Eye (tissue), 1 donor: ENCODE measurements at regions not wholly inside any gene's neighbourhood (a gene's known extent, or its start where the extent isn't known, plus 50 kb on each side); places are given as distances from the start of the nearest gene placed in this dataset.
"Not testable (repeated sequence)": the region's sequence is repeated elsewhere in the genome, so short reads cannot be mapped to it uniquely, and the experiment has no call there.

Source experiments
- DNase-seq: peaks from one replicate; pipeline ENCODE4 v3.0.0-alpha.2; 2015

DNA sequence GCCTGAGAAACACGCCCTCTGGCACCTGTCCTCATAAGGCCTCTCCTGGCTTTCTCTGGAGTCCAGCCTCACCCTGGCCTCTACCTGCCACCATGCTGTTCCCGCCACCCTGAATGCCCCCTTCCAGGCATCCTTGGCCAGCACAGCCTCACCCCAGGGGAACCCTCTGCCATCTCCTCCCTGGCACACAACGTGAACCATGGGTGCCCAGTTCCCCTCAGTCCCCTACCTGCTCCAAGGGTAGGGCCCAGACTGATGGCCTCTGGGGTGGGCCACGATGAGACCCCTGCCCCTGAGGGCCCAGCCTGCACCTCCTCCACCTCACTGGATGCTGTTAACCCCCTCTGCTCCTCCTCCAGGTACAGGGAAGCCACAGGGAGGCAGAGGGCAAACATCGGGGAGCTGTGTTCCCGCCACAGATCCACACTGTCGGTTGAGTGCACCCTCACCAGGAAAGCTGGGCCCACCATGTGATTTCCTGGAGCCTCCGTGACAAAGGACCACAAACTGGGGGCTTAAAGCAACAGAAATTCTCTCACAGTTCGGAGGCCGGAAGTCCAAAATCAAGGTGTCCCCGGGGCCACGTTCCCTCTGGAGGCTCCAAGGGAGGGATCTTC lies 169.6 kb downstream of the BRD1 start:
- no peak for DNase-seq

DNA sequence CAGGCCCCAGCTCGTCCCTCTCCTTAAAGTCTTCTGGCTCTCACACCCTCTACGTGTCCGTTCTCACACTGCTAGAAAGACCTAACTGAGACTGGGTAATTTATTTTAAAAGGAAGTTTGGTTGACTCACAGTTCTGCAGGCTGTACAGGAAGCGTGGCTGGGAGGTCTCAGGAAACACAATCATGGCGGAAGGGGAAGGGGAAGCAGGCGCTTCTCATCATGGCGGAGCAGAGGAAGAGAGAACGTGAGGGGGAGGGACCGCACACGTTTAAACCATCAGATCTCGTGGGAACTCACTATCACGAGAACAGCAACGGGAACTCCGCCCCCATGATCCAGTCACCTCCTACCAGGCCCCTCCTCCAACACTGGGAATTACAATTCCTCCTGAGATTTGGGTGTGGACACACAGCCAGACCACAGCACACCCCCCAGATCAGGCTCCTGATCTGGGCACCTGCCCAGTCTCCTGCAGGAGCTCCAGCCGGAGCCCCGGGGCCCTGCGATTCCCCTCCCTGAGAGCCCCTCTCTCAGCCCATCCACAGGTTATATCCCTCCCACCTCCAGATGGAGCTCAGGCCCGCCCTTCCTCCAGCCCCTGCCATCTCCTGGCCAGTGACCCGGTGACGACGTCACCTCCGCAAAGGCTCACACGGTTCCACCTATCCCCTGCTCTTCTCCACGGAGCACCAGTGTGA lies 170.2 kb downstream of the BRD1 start:
- DNase-seq, result no peak

DNA sequence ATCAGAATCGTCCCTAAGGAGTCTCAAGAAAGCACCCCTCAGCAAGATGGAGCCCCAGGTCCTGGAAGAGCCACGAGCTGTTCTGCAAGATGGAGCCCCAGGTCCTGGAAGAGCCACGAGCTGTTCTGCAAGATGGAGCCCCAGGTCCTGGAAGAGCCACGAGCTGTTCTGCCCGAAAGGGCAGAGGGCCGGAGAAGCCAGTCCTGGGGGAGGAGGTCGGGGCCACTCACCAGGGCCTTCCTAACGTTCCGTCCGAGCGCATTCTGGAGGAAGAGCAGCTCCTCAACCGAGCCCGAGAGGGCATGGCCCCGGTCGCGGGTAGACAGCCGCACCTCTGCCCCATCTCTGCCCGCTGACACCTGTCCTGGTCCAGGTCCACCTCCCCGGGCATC lies 170.8 kb downstream of the BRD1 start:
- not testable (repeated sequence) for DNase-seq

DNA sequence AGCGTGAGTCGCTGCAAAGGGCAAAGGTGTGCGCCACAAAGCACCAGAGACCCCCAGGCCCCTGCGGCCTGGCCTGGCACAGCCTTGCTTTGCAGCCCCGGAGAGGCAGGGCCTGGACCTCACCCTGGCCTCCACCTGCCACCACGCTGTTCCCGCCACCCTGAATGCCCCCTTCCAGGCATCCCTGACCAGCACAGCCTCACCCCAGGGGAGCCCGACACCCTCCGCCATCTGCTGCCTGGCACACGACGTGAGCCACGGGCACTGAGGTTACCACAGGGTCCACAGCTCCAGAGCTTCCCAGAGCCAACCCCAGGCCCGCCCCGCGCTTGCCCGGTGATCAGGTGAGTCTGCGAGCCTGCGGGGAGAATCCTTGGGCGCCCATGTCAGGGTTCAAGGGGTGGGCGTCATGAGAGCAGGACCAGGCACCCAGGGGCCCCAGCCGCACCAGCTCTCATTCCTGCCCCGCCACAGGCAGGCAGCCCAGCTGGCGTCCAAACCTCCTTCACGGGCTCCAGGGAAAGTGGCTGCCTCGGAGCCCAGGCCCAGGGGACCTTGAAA lies 171.3 kb downstream of the BRD1 start:
- DNase-seq, result no peak

DNA sequence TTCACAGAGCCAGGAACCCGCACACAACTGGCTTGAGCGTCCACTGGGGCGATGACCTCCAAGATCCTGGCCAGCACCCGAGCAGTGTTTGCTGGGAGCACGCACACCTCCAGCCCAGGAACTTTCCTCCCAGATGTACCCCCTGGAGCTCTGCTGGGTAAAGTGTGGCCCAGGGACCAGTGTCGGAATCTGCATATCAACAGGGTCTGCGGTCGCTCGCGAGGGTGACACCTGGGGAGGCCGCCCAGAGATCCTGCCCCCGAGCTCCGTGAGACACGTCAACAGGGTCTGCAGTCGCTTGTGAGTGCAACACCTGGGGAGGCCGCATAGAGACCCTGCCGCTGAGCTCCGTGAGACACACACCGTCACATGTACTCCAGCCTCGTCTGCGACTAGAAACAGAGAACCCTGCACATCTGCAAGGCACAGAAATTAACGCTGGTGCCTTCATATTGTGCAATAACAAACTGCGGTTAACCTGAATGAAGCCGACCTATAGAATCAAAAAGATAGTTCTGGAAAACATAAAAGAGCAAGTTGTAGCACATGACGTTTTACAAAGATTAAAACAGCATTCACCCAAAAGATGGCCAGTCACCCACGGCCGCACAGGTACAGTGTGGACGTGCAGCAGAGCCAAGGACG lies 172.4 kb downstream of the BRD1 start:
- DNase-seq, result no peak

DNA sequence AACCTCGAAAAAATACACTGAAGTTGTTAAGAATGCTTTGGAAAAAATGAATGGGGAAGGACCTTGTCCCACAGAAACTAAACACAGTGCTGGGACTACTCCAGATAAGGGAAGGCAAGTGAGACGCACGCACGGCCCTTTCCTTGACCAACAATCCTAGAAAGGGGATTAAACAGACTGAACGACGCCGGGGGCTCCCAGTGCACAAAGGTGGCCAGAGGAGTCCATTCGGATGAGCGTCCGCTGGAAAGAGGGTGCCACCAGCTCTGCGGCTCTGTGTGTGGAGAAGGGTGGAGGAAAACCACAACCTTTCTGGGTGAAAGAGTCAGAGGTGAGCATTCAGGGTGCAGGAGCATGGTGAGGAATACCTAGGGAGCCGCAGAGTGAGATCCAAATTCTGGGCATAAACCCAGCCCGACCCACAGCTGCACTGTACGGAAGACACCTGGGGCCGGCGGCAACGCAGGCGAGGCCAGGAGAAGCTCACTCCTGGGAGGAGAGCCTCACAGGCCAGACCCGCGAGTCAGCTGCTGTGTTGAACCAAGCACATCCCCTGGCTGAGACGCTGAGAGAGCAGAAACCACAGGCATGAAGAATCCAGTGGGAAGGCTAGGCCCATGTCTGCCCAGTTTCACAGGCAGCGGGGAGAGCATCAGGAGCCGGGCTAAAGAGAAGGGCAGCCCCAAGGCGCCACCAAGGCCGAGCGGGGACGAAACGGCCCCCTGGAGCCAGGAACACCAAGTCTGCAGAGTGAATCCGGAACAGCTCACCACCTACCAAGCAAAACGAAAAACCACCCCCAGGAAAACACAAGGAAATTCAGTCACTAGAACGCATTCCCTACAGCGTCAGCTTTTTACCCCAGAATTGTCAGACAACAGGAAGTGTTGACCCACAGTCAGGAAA lies 177.1 kb downstream of the BRD1 start:
- DNase-seq, result no peak

DNA sequence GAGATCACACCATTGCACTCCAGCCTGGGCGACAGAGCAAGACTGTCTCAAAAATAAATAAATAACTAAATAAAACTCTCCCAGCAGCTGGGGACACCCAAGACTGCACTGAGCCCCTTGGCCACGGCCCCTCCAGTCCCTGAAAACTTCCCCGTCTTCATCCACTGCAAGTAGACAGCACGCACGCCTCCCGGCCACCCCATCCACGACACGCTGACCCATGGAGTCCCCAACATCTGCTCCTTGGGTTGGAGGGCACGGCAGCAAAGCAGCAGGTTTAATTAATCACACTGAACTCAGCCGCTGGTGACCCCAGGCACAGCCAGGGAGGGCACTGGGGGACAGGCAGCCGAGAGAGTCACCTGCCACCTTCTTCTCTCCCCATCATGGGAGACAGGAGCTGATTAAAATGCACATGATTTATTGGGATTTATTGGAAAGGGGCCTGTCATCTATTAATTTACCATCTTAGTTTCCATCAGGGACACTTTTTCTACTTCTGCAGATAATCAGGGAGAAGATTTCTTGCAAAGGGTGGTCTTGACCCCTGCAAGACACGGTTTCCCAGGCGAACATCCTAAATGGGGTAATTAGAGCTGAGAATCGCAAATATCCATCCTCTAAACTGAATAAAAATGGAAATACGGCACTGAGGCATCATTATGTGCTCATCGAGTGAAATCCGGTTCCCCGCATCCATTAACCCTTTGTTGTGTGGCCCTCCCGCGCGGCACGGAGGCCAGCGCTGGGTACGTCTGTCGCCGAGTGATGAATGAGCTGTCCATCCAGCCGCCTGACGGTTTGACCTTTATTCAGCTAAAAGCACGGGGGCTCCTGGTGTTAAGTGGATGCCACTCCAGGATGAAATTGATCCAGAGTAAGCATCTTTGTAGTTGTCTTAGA lies 178.3 kb downstream of the BRD1 start:
- DNase-seq, result no peak

DNA sequence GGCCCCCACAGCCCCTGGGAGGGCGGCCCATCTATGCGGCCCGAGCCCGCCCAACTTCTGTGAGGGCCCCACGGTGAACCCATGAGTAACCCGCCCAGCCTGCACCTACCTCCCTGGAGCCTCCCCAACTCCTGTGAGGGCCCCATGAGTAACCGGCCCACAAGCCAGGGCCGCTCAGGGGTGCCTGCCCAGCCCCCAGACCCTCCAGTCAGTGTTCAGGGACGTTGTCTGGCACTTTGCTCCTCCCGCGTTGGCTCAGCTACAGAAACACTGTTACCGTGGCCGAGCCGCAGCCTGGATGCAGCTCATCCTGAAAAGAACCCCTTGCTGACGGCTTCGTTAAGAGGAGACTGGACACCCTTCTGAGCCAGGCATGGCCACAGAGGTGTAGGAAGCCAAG lies 179.6 kb downstream of the BRD1 start:
- no peak for DNase-seq

DNA sequence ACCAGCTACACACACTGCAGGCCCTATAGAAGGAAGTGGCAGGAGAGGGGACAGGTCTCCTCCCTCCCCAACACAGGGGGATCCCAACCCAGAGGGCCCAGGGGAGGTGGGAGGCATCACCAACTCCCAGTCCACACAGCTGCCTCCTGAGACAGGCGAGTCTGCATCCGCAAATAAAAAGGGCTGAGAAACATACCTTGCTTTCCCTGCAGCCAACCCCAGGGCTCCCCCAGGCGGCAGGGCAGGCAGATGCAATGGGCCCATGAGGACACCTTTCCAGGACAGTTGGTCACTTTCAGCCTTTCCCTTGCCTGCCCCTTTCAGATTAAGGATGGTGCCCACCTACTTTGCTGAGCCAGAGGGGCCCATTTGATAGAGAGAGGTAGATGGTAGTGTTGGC lies 180.0 kb downstream of the BRD1 start:
- DNase-seq, result no peak

DNA sequence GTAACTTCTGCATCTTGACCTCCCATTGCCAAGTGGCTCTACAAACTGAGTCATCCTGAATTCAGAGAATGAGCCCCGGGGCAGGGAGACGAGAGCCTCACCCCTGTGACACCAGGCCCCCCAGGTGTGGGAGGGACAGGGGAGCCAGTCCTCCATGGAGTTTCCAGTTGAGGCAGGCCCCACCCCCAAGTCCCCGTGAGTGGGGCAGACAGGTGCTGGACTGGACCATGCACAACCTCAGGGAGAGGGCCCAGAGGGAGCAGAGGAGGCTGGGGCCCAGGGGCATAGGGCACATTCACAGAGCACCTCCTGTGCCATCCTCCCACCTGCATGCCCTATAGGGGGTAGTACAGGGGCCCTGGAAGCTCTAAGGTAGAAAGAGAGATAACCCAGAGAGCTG lies 180.8 kb downstream of the BRD1 start:
- DNase-seq, result no peak

DNA sequence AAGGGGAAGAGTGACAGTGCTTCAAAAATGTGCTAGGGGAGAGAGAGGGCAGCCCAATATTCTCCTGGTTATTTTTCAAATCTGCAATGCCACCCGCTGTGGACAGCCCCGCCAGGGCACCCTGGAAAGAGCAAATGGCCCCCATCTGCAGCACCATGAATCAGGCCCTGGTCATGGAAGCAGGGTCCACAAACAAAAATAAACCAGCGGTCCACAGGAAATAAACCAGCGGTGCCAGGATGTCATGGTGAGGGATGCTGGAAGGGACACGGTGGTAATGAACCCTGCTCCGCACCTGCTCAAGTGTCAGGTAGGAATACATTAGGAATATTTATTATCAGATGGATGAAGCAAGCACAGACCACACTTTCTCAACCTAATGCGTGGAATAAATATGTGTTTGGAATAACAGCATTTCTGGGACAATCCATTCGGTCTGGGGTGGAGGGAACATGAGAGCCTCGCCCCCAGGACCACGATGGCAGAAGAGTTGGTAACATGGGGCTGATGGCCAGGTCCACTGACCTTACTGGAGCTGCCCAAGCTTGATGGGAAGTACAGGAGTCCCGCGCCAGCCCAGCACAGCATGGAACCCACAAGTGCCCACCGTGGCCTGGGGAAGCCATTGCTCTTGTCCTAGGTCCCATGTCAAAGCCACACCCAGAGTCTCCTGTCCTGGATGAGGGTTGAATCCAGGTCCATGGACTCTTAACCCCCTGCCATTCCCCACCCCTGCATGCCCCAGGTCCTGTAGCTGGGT lies 181.7 kb downstream of the BRD1 start:
- DNase-seq, result no peak

DNA sequence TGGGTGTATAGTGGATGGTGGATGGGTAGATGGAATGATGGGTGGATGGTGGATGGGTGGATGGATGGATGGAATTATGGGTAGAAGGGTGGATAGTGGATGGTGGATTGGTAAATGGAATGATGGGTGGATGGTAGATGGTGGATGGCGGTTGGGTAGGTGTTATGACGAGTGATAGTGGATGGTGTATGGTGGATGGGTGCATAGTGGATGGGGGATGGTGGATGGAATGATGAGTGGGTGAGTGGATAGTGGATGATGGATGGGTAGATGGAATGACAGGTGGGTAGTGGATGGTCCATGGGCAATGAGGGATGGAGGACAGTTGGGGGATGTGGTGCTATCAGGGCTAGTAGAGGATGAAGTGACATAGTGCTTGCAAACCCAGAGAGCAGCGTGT lies 182.4 kb downstream of the BRD1 start:
- no peak for DNase-seq

DNA sequence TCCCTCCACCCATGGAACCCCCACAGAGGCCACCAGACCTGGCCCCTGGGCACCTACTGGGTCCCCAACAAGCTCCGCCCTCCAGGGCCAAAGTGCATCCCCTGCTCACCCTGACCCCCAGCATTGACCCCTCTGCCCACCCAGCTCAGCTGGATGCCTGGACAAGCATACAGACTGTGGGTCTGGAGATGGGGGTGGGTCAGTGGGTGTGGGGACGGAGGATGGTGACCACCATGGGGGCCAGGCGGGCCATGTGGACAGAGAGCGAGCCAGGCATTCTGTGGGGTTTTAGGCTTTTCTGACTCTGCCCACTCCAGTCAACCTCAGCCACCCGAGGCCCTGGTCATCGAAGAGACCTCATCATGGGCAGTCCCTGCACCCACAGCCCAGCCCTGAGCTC lies 183.7 kb downstream of the BRD1 start:
- no peak for DNase-seq

DNA sequence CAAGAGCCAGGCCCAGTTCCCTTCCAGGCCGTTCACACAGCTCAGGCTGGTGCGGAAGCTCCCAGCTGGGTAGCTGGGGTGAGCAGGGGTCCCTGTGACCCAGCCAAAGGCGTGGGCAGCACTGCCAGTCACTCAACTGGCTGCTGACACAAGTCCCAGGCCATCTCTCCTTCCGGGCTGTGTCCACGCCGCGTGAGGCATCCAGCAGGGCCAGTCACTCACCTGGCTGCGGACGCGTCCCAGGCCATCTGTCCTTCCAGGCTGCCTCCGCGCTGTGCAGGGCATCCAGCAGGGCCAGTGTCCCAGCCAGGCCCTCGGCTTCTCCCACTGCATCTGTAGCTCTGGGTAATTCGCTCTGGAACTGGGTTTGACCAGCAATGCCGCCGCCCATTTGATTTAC lies 184.2 kb downstream of the BRD1 start:
- no peak for DNase-seq

DNA sequence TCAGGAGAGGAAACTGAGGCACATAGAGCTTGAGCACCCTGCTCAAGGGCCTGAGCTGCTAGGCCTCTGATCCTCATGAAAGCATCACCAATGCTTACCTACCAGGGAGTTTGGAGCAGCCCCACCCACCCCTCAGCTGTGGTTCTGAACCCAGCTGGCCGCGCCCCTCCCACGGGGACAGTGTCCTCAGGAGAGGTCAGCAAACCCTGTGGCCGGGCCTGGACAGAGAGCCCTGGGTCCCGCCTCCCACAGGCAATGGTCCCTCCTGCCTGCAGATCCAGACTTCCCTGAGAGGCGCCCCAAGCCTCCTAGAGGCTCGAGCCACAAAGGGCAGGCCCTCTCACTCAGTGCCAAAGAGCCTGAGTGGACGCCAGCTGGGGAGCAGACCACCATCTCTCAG lies 184.9 kb downstream of the BRD1 start:
- no peak for DNase-seq

DNA sequence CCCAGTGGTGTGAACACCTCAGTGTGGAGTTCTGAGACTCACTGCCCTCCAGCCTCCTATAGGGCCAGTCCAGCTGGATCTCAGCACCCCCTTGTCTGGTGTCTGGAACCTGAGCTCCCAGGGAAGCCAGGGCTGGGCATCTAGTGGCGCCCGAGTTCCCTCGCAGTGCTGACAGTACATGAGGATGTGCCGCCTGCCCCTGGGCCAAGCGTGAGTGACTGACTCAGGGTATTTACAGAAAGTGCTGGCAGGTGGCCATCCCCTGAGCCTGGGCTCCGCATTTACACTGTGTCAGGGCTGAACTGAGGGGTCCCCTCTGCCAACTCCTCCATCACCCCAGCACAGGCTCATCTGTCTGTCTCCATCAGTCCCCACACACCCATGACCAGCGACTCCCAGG lies 185.3 kb downstream of the BRD1 start:
- DNase-seq, result no peak

DNA sequence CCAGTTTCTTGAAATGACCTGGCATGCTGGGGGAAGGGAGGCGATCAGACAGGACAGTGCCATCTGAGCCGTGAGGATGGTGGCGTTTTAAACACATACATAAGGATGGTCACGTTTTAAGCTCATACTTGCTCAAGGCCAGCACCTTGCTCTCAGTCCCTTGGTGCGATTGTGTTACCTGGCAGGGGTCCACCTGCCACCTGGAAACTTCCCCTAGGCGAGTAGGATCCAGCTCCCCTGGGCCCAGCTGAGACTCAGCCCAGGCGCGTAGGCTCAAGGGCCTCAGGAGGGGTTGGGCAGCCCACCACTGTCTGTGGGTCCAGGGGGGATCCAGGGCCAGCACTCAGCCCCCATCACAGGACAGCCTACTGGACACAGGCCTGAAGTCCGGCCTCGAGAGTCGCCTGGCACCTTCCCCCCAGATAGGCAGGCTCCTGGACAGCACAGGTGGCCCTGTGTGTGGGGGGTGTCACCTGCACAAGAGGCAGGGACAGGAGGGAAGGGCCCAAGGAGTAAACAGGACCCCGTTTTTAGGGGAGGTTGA lies 185.8 kb downstream of the BRD1 start:
- no peak for DNase-seq

DNA sequence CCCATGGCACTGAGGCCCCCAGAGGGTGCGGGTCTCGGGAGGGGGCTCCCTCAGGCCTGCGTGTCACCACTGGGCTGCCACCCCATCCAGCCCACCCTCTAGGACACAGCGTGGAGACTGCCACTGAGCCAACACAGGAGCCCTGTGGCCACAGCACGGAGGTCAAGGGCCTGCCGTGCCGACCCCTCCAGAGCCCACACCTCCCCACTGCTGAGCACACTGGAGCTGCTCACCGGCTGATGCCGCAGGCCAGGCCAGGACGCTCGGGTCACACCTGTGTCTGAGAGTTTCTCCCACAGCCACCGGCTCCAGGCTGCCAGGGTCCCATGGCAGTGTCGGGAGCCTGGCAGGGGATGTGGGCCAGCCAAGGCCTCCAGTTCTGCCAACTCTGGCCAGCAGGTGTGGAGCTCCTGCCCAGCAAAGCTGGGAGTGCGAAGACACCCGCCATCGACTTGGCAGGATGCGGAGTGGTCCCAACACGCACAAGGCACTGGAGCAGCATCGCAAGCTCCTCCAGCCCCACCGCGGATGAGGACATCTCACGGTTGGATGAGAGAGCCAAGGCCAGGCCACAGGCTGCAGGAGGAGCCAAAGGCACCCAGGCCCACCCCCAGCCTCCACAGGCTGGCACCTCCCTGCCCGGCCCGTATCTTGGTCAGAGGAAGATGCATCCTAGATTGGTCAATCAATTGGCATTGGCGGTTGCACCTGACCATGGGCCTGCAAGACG lies 187.1 kb downstream of the BRD1 start:
- DNase-seq, result no peak

DNA sequence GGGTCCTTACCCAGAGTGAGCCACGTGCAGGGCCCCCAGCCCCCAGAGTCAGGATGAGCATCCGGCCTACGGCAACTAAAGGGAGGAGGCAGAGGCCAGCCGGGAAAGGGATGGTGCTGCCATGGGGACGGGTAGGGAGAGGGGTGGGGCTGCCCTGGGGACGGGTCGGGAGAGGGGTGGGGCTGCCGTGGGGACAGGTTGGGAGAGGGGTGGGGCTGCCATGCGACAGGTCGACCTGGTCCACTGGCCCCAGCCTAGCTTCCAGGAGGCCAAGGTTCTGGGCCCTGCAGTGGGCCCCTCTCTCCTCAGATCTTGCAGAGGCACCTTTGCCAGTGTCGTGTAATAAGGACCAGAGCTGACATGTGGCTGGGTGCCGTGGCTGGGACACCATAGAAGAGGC lies 187.7 kb downstream of the BRD1 start:
- no peak for DNase-seq

DNA sequence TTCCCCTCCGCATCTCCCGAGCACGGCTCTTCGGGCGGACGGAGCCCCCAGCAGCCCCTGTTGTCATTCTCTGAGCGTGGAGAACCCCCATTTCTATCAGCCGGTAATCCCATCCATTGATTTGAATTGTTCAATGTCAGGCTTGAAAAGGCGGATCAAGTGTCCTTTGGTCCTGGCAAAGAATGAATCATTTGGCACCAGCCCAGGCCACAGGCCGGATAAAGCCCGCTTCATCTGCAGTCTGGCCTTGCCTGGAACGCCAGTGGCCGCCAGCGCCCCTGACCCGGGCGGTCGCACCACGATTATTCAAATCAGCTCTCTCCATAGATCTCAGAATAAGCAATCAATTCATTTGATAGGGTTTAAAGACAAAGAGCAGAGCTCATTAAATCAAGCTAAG lies 188.9 kb downstream of the BRD1 start:
- DNase-seq, result no peak
